Progenitor cell of endocrine pancreas (in vitro differentiated cells): ENCODE measurements at regions not wholly inside any gene's neighbourhood (a gene's known extent, or its start where the extent isn't known, plus 50 kb on each side); places are given as distances from the start of the nearest gene placed in this dataset.

Experiments
- DNase-seq: peaks from one replicate; pipeline ENCODE4 v3.0.0; 2021; ENCODE audit warnings: low spot score; ENCODE audit not compliant: unreplicated experiment
- H3K27ac Mint-ChIP-seq: 2 replicates; pipeline ENCODE4 v1.8.0; 2021; ENCODE audit warnings: mild to moderate bottlenecking, moderate library complexity, mixed read lengths
- H3K27me3 Mint-ChIP-seq: 2 replicates; pipeline ENCODE4 v1.8.0; 2021; ENCODE audit warnings: mixed read lengths
- H3K36me3 Mint-ChIP-seq: 2 replicates; pipeline ENCODE4 v1.8.0; 2022; ENCODE audit warnings: mixed read lengths; ENCODE audit not compliant: insufficient read depth
- H3K4me1 Mint-ChIP-seq: 2 replicates; pipeline ENCODE4 v1.8.0; 2021; ENCODE audit warnings: low read depth, mixed read lengths
- H3K4me3 Mint-ChIP-seq: 2 replicates; pipeline ENCODE4 v1.8.0; 2021; ENCODE audit warnings: low read depth, mild to moderate bottlenecking, moderate library complexity, mixed read lengths
- H3K9me3 Mint-ChIP-seq: 2 replicates; pipeline ENCODE4 v1.8.0; 2021; ENCODE audit warnings: low read depth, mixed read lengths
- TF ChIP-seq, protein P1 (sequence below): fragments of 200-600 bp; sonication (generic); IDR thresholded peaks from one replicate; pipeline ENCODE4 v1.5.0; 2021; ENCODE audit warnings: antibody characterized with exemption, mild to moderate bottlenecking; ENCODE audit not compliant: unreplicated experiment

DNA sequence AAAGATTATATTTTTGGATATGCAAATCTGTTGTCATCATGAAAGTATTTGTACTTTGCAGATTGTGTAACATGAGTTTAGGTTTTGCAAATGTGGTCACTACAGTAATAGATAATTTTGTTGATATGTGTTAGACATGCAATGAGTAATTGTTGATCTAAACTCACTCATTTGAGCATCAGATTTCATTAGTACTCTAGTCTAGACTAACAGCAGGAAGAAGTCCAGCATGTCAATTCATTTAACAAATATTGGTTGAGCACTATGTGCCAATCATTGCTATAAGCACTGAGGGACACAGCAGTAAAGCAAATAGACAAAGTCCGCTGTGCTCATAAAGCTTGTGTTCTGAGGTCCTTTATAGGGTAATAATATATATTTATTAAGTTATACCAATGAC is 350.0 kb downstream of the USP25 start:
- Mint-ChIP-seq H3K9me3 (peaks cover 7% of the 10 kb centered on the region), H3K27ac (no peak overlapping the region), H3K27me3 (no peaks in the 10 kb centered on the region), H3K4me3 (no peak overlapping the region), H3K4me1 (no peaks in the 10 kb centered on the region), H3K36me3 (no peaks in the 10 kb centered on the region)
- no peak for DNase-seq
- TF ChIP-seq, protein P1, sequence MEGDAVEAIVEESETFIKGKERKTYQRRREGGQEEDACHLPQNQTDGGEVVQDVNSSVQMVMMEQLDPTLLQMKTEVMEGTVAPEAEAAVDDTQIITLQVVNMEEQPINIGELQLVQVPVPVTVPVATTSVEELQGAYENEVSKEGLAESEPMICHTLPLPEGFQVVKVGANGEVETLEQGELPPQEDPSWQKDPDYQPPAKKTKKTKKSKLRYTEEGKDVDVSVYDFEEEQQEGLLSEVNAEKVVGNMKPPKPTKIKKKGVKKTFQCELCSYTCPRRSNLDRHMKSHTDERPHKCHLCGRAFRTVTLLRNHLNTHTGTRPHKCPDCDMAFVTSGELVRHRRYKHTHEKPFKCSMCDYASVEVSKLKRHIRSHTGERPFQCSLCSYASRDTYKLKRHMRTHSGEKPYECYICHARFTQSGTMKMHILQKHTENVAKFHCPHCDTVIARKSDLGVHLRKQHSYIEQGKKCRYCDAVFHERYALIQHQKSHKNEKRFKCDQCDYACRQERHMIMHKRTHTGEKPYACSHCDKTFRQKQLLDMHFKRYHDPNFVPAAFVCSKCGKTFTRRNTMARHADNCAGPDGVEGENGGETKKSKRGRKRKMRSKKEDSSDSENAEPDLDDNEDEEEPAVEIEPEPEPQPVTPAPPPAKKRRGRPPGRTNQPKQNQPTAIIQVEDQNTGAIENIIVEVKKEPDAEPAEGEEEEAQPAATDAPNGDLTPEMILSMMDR, result no peak

DNA sequence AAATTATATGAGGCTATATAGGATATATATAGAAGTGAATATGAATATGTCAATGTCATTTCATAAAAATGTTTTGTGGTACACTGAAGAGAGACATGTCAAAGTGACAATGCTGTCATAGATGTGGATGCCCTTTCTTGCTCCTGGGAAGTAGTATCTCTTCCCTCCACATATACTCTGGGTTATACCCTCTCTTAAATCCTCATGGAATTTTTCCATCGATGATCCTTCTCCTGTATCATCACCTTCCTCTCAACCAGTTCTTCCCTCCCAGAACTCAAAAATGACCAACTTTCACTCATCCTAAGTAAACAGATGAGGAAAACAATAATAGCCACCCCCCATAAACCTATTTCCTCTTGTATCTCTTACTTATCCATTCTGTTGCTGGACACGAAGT is 351.5 kb downstream of the USP25 start:
- Mint-ChIP-seq H3K9me3 (peaks cover 7% of the 10 kb centered on the region), H3K27ac (no peak overlapping the region), H3K36me3 (no peaks in the 10 kb centered on the region), H3K4me1 (peaks cover 2% of the 10 kb centered on the region), H3K4me3 (no peak overlapping the region), H3K27me3 (no peaks in the 10 kb centered on the region)
- DNase-seq, result no peak
- TF ChIP-seq, protein P1, result no peak

DNA sequence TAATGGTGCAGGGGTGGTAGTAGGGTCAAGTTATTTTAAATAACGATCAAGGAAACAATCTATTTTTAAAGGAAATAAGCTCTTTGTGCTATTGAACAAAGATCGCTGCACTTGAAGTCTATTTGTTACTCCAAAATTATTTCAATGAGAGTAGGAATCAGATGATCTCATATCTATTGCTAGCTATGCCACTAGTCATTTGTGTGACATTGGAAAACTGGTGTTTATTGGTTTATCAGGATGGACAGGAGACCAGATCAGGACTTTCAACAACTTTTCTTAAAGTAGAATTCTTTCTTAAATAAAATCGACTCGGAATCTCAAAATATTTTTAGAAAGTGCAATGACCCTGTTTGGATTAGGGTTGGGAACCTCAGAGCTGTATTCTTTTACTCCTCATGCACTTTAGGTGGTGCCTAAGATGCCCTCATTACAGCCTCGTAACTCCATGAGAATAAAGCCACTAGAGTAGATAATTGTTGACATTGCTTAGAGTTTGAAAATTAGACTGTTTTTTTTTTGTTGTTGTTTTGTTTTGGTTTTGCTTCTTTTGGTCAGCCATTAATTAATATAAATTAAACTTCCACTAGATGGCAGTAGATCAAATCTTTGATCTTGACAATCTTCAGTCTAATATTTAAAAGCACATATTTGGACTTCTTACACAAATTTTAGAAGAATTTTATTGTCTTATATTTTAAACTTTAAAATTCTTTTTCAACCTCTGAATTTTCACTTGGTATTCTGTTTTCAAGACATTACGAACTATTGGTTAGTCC is 352.4 kb downstream of the USP25 start:
- no peak overlapping the region for H3K4me3 Mint-ChIP-seq
- TF ChIP-seq, protein P1, result peak; percentile 58
- H3K4me1 Mint-ChIP-seq, result peaks cover 10% of the 10 kb centered on the region
- no peak for DNase-seq
- no peaks in the 10 kb centered on the region for H3K27me3 Mint-ChIP-seq
- no peaks in the 10 kb centered on the region for H3K36me3 Mint-ChIP-seq
- H3K9me3 Mint-ChIP-seq, result peaks cover 7% of the 10 kb centered on the region
- H3K27ac Mint-ChIP-seq, result no peak overlapping the region

DNA sequence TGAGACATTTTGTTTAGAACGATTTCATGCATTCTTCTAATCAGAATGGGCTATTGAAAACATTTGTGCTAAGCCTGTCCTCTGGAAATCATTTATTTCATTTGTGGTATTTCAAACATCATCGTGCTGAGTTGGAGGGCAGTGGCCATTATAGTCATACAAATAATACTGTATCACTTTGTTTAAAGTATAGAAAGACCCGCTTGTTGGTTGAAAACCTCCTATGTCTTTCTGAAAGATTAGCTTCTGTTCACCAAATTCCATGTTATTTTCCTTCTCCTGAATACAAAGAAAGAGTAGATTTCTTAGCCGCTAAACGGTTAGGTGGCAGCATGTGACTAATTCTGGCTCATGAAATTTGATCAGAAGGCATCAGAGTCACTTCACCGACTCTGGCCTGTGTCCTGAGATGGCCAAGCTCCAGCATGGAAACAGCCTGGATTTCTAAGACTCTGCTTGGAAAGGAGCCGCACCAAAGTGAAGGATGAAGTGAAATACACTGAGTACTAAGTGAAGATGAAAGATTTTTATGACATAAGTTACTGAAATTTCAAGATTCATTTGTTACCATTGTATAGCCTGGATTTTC is 355.1 kb downstream of the USP25 start:
- no peaks in the 10 kb centered on the region for H3K27me3 Mint-ChIP-seq

DNA sequence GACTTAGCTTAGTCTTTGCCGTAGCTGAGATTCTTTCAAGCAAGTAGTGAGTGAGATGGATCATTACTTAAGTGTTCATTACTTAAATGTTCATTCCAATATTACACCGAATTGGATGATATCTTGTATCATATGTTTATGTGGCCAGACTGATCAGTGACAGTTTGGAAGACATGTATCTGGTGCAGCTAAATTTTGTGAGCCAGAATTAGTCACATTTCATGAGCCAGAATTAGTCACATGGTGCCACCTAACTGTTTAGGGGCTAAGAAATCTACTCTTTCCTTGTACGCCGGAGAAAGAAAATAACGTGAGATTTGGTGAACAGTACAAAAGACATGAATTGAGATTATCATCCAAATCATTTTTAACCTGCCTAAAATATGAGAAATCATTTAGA is 355.6 kb downstream of the USP25 start:
- H3K9me3 Mint-ChIP-seq, result peaks cover 7% of the 10 kb centered on the region
- no peak overlapping the region for H3K27ac Mint-ChIP-seq
- DNase-seq, result no peak
- no peaks in the 10 kb centered on the region for H3K27me3 Mint-ChIP-seq
- no peak overlapping the region for H3K4me3 Mint-ChIP-seq
- TF ChIP-seq, protein P1, result no peak
- H3K36me3 Mint-ChIP-seq, result no peaks in the 10 kb centered on the region
- peaks cover 10% of the 10 kb centered on the region for H3K4me1 Mint-ChIP-seq

More for the DNA sequence above, 355.1 kb downstream of the USP25 start:
- H3K27ac Mint-ChIP-seq, result no peak overlapping the region
- no peaks in the 10 kb centered on the region for H3K36me3 Mint-ChIP-seq
- TF ChIP-seq, protein P1, result no peak
- H3K4me1 Mint-ChIP-seq, result peaks cover 10% of the 10 kb centered on the region
- H3K4me3 Mint-ChIP-seq, result no peak overlapping the region
- no peak for DNase-seq
- peaks cover 7% of the 10 kb centered on the region for H3K9me3 Mint-ChIP-seq
